Stimulated activated CD8-positive, alpha-beta memory T cell treated with anti-CD3 and anti-CD28 coated beads, Interleukin-7, amount 100 ng/mL, for 48 hours (primary cell): ENCODE measurements at regions not wholly inside any gene's neighbourhood (a gene's known extent, or its start where the extent isn't known, plus 50 kb on each side); places are given as distances from the start of the nearest gene placed in this dataset.
"Not testable (repeated sequence)": the region's sequence is repeated elsewhere in the genome, so short reads cannot be mapped to it uniquely, and the experiment has no call there.

Experiments
- DNase-seq, 2 donors: peaks; one replicate each; pipeline ENCODE4 v3.0.0-alpha.2; 2020; ENCODE audit warnings: low read depth in 1 of 2; ENCODE audit errors: extremely low read depth in 1 of 2

DNA sequence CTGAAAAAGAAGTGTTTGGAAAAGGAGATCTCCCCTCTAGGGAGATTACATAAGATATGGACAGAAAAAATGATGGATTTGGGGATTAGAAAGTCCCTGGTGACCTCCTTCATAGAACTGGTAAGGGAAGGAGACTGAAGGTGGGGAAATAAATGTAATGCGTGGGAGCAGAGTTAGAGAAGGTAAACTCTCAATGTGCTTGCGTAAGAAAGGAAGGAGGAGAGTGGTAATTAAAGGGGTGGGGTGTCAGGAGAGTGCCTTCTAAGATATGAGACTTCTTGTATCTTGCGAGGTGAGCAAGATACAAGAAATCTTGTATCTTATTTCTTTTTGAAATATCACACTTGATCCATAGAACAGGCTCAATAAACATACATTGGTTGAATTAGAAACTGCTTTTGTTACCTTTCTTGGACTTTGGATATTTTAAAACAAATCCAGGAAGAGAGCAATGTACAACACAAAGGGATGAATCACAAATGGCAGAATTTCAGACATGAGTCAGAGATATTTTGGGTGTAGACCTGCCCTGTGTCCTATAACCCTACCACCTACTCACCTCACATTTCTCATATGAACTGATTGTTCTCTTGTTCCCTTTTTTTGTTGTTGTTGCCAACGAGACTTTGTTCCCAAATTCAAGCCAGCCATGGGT, 342.4 kb downstream of the INSIG2 start:
- no peak for DNase-seq

DNA sequence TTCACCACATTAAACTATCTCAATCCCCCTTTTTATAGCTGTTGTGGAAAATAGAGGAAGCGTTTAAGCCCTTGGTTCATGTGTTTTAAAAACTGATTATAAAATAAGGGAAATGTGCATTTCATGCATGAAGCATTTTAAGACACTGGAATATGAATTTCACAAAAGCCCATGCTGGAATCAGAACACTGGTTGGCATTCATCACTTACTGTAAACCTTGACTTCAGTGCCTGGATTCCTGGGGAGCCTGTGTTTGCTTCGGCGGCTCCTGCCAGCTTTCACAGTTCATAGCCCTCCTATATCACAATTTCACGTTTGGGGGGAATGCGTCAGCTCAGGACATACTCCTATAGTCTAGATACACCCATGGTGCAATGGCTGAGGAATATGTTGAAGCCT, 336.9 kb downstream of the INSIG2 start:
- DNase-seq: no peak

DNA sequence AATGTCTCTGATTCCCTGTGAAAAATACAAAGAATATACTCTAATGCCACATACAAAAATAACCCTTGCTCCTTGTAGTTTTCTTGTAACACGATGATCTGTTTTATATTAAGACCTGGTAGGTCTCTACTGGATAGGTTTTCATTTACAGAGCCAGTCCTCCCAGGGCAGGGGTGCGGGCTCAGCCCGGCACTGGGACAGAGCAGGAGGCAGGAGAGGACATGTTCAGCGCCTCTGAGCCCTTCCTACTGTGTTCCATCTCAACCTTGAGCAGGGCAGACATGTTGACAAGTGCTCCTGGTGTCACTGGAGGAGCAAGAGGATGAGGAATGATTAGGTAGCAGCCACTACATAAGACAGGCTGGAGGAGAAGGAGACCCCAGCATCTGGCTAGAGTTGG, 335.5 kb downstream of the INSIG2 start:
- no peak for DNase-seq

DNA sequence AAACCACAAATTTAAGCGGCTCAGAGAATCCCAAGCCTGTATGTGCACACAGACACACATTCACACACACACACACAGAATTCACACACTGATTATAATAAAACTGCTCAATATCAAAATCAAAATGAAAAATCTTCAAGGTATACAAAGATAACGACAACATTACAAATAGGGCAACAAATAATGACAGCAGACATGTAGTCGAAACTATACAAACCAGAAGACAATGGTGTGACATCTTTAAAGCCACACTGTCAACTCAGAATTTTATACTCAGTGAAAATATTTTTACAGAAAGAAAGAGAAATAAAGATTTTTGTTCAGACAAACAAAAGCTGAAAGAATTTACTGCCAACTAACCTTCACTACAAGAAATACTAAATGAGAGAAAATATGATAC, 333.4 kb downstream of the INSIG2 start:
- no peak for DNase-seq

DNA sequence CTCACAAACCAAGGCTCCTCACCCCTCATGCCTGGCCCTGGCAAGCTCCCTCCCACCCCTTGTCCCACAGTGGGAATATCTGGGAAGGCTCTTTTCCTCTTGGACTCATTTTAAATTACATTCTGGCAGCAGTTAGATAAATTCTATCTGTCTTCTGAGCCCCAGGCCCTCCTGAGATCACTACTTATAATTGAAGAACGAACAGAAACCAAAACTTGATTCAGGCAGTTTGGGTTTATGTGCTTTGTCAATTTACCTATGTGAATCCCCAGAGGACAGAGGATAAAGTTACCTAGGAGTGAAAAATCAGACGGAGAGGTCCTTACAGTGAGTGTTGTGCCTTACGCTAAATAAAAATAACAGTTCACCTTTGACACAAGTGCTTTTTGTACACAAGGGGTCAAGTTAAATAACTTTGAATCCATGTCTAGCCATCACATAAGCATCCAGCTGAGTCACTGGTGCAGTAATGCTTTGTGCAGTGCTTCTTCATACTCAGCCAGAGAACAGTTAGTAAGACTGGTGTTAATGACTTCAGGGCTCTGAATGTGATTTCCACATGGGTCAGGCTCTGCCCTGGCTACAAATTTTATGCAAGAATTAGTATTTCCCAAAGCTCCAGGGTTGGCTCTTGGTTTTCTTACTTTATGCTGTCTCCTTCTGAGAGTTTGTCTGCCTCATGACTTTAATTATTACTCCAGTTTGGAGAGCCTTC, 329.3 kb downstream of the INSIG2 start:
- no peak for DNase-seq

DNA sequence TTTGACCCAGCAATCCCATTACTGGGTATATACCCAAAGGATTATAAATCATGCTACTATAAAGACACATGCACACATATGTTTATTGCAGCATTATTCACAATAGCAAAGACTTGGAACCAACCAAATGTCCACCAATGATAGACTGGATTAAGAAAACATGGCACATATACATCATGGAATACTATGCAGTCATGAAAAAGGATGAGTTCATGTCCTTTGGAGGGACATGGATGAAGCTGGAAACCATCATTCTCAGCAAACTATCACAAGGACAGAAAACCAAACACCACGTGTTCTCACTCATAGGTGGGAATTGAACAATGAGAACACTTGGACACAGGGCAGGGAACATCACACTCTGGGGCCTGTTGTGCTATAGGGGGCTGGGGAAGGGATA, 326.9 kb downstream of the INSIG2 start:
- not testable (repeated sequence) for DNase-seq

DNA sequence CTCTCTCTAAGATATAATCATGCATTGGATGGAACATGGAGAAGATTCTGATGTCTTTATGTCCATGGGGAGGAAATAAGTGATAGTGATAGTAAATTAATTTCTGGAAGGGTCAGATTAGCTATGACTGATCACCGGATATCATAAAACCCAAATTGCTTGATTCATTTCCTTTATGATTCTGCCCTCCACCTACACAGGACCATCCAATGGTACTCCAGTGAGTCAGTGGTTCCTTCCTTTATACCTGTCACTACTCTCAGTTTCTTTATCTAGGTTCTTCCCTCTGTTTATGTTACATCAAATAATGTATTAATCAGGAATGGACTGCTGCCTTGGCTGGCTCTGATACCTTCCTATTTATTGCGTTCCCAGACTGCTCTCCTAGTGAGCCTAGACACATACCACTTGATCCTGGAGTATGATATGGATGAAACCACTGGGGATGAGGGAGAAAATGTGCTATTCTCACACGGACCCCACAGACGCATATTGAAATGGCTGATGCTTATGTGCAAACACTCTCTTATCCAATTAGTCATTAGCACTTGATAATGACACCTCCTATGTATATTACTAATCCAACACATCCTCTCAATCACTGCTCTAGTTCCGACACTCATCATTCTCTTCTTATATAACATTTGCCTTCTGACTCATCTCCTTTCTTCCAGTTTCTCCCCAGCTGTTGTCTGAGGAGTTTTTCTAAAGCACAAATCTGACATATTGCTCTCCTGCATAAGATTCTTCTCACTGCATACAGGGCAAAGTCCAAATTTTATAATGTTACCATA, 315.6 kb downstream of the INSIG2 start:
- no peak for DNase-seq

DNA sequence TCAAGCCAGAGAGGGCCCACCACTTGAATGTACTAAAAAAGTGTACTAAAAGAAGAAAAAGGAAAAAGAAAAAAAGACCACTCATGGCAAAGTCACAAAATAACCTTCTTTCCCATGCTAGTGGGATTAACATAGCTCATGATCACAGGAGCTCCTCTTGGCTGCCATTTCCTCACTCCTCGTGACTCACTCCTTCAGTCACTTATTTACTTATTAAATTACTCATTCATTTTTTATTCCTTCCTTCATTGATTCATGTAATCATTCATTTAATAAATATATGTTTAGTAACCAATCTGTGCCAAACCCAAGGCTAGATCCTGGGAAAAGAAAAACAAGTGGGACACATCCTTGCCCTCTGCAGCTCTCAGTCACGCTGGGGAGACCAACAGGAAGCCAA, 300.5 kb downstream of the INSIG2 start:
- DNase-seq: no peak

DNA sequence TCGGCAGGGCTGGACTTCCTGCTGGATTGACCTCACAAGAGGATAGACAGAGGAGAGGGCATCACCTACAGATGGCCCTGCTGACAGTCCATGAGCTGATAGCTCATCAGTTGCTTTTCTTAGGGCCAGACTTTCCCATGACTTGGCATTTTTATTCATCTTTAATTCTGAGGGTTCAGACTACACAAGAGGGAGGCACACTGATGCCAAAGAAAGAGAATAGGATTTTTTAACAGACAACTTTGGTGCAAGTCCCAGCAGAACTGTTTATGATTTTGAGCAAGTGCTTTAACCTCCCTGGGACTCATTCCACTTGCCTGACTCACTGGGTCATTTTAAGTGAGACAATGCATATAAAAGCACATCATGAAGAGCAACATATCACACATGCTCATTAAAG, 299.2 kb downstream of the INSIG2 start:
- no peak for DNase-seq

DNA sequence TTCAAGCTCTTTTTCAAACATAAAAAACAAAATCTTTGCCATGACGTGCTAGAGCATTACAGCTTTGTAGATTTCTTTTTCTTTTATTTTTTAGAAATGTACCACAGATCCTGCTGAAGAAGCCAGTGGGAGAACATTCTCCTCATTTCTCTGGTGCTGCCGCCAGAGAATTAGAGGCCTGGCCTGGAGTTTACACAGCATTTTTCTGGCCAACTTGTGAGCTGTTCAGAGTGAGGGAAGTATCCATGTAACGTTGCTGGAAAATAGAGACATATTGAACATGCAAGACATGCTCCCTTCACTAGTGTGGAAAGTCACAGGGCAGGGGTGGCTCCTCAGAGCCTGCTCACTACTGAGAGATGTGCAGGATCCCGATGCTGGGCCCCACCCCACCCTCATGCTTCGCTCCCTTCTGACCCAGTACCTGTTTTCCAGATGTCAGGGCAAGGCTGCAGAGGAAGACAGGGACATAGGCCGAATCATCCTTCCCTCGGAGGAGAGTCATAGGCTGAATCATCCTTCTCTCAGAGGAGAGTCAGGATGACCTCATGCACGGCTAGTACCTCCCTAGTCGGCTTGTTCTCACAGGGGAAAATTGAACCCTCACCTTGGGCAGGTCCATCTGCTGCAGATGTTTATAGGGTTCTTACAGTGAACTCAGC, 298.5 kb downstream of the INSIG2 start:
- no peak for DNase-seq

DNA sequence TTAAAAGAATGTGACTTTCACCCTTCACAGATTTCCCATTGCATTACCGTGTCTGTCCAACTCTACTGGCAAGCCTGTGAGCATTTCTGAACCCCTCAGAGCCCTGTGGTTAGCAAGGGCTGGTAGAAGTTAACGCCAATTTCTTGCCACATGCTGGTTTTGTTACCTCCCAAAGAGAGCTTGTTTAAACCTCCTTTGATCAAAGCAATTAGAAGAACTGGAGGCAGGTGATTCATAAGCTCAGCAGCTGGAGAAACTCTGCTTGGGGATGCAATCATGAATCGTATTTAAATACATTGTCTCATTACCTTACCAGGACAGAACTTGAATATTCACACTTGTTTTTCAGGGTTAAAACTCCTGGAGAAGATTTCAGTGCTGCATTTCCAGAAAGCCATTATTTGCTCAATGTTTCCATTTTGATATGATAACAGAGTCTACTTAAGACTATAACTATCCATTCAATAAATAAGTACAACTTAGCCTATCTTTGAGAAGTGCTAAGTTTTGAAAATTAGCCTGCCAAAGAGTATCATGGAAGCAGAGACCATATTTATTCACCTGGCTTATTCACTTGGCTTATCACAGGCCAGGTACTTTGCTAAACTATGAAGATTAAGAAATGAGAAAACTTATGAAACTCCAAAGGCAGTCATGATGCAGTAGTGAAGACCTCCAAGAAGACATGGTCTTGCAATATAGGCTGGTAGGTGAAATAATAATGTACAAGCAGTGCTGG, 292.8 kb downstream of the INSIG2 start:
- no peak for DNase-seq

DNA sequence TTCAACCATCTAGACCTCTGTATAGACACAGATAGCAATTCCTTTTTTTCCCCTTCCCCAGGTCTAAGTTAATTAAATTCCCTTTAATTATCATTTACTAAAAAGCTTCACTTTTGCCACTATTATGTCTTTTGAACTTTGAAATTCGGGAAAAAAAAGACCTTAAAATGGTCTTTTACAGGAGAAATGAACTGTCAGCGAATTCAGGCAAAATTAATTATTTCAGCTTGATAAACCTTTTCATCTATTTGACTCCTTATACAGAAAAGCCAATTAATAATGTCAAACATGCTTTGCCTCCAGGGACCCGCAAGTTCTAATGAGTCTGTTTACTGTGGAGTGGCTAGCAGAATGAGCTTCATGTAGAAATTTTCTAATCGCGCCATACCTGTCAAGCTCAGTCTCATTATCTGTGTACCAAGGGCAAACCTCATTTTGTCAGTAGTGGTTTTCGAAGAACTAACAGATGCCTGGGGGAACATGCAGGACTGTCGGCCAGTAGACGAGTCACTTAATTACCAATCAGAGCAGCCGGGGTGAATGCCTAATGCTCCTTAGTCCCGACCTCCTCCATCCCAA, 287.7 kb downstream of the INSIG2 start:
- no peak for DNase-seq

DNA sequence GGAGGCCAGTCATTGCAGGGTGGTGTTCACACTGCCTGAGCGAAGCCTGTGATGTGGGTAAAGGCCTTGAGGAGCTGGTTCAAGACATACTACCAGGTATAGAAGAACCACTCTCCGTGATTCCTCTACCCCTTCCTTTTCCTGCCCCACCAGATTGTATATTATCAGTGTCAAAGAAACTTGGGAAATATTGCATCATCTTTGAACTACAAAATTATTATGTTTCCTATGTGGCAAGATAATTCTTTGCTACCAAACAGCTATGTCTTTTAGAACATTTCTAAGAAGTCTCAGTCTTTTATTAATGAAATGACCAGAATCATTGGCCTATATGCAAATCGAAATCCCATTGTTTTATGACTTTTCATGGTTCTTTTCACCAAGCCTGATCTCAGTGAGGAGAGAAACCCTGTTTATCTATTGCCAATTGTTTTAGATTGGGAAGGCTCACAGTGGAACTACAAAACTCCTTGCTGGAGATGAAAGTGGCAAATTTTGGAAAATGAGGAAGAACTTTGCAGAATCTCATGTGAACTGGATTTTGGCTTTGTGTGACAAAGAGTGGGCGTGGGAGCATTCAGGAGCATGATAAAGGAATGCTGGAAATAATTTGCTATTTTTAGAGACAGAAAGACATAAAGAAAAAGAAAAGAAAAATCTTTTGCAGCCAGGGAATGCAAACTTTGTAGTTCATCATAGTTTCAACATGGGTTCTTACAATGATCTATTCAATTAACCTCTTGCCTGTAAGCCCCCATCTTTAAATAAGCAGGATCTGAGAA, 286.9 kb downstream of the INSIG2 start:
- DNase-seq: no peak

DNA sequence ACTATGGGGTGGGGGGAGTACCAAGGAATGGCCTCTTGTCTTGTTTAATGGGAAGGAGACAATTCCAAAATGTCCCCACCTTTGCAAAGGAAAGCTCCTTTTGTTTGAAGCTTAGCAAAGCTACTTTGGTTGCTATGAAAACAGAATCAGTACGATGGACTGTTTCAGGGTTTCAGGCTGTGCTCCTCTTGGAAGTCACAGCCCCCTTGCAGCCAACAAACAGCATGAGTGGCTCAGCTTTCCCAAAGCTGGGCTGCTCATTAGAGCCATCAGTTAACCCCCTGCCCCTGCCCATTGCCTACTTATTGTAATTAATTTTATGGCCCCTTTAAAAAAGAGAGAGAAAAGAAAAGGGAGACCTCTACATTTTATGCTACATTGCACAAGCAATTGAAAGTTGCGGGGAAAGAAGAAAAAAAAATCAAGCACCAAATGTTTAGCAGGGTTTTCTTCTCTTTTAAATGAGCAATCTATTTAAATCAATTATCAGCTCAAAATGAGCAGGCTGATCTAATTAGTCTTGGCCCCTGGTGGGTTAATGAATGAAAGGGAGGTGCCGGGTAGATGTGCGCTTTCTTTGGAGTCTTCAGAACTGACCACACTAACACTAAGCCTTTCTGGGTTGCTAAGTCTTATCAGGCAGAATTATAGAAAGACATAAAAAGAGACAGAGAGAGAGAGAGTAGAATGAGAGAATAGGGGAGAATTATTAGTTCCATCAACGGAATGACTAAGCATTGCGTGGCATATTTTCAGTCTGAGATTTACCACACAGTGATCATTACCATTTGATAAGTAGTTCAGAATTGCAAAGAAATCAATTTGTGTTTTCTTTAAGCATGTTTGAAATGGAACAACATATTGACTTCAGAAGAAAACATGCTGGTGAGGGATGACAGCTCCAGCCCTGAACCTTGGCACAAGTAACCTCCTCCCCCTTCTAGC, 284.9 kb downstream of the INSIG2 start:
- no peak for DNase-seq

DNA sequence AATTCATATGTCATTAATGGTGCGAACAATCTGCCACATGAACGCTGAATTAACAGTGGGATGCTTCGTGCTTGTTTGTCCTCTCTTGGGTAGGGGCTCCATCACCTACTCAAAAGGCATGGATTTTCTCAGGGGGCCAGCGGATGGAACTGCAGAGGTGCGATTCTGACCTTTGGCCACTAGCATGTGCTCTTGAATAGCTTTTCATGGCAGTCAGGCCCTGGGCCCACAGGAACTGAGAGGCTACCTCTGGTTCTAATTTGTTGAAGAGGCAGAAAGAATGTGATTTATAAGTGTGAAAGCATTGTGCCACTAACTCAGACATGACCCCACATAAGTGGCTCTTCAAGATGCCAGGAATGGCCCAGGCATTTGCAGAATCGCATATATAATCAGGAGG, 283.2 kb downstream of the INSIG2 start:
- no peak for DNase-seq

DNA sequence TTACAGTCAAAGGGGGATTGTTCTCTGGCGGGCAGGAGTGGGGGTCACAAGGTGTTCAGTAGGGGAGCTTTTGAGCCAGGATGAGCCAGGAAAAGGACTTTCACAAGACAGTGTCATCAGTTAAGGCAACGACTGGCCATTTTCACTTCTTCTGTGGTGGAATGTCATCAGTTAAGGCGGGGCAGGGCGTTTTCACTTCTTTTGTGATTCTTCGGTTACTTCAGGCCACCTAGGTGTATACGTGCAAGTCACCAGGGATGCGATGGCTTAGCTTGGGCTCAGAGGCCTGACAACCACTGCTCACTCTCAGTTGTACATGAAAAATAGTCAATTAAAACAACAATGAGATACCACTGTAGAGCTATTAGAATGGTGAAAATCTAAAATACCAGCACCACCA, 281.2 kb downstream of the INSIG2 start:
- DNase-seq: not testable (repeated sequence)

DNA sequence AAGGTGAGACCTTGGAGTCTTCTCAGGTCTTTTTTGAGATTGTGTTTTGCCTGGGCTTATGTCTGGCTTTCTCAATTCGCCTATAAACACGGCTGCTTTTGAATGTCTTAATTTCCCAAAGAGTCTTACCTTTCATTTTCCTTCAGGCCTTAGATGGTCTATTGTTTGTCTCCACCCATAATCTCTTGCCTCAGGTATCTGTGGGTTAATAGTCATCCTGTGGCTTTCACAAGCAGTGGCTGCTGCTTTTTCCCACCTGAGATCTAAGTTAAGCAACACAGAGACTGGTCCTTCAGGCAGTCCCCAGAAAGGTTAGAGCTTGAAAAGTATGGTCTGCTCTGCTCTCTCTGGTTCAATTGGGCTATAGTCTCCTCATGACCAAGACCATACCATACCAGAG, 275.3 kb downstream of the INSIG2 start:
- DNase-seq: no peak

DNA sequence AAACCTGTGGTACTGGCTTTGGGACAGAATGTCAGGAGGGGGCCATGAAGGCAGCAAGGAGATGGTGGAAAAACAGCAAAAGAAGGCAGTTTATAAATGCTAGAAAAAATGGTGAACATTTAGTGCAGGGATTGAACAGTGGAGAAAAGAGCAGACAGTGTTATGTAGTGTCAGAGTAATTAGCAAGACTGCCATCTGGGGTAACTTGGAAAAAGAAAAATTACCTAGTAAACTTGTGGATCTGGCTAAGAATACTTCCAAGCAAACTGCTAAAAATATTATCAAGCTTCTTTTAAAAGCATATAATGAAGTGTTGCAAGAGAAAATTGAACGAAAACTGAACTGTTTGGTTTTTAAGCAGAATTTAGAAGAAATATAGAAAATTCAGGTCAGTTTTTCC, 267.8 kb downstream of the INSIG2 start:
- DNase-seq: no peak

DNA sequence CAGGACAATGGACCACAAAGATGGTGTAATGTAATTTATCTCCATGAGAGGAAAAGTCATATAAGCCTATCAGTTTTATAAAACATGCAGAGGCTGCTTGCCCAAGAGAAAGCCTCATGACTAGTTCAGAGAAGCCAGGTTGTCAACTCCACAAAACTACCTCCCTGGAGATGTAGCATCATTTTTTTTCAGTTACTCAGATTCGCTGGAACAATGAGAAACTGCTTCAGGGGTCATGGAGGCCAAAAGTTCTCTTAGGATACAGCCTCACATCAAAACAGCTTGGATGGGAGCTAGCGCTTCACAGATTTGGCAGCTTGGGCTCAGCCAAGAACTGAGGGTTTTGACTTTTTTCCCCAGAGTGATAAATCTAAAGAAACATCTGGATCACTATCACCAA, 263.5 kb downstream of the INSIG2 start:
- DNase-seq: no peak
